ENCODE measurements at regions not wholly inside any gene's neighbourhood (a gene's known extent, or its start where the extent isn't known, plus 50 kb on each side); places are given as distances from the start of the nearest gene placed in this dataset.

DNA sequence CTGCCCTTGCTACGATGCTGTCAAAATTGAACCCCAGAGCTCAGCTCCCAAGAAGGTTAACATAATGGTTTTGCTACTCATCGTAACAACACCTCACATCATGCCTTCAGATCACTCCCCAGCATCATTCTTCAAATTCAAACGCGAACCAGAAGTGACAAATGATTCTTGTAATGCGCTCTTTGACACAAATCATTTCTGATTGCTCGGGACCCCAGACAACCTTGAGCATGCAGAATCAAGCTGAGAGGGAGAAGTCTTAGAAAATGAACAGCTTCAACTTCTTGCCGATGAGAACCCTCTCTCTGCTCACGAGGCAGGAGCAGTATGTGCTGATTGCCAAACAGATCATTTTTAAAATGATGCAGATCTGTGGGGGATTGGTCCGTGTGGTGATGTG, 241.0 kb upstream of the ASIC2 start:
- DNase-seq = no peak
- in situ Hi-C loops (cut with MboI; ENCODE audit: low sequenced_read_pairs) = no loop called here
- 43% methylated on average over 6 of the region's 9 CpGs; no CpG with 5 or more reads in 1 of the 2 experiments for WGBS, 2 experiments (ENCODE audit: extremely low coverage in 2 of 2, insufficient read length in 1 of 2)

More for the DNA sequence above, 241.0 kb upstream of the ASIC2 start:
- no peak overlapping the region for H3K4ac ChIP-seq (ENCODE audit: low read depth, low read length)
- TF ChIP-seq CTCF (conservative IDR thresholded peaks at IDR 0.05; ENCODE audit: low read depth, low read length) = no peak
- no peak overlapping the region for H2AFZ ChIP-seq (replicated peaks; ENCODE audit: low read length, poor library complexity)
- no peaks in the 10 kb centered on the region for H3K27me3 ChIP-seq (ENCODE audit: control insufficient read depth, insufficient read depth, low read length)
- no peak overlapping the region for H3K18ac ChIP-seq (ENCODE audit: low read depth, low read length)
- H3K4me2 ChIP-seq (ENCODE audit: low read depth, low read length) = no peak overlapping the region
- no peak overlapping the region for H2AK9ac ChIP-seq (replicated peaks; ENCODE audit: low read depth, low read length, poor library complexity)
- no peaks in the 10 kb centered on the region for H4K20me1 ChIP-seq (ENCODE audit: insufficient read depth, low read length)
- ATAC-seq (ENCODE audit: low read depth) = no peak
- no peak overlapping the region for H3K27ac ChIP-seq (ENCODE audit: insufficient read depth, low read length)
- dilution Hi-C loops (cut with HindIII; ENCODE audit: low sequenced_read_pairs, unreplicated experiment) = no loop called here
- H3K14ac ChIP-seq (replicated peaks; ENCODE audit: low read depth, low read length) = no peak overlapping the region
- no peaks in the 10 kb centered on the region for H3K79me1 ChIP-seq (ENCODE audit: low read depth in 1 of 2, low read length in 2 of 2)
- no peak overlapping the region for H2BK20ac ChIP-seq (ENCODE audit: low read depth, low read length)
- no peak overlapping the region for H3K23ac ChIP-seq (ENCODE audit: low read depth, low read length)
- H2BK5ac ChIP-seq (ENCODE audit: low read depth, low read length, poor library complexity, severe bottlenecking) = no peak overlapping the region
- H3K56ac ChIP-seq (ENCODE audit: extremely low read depth, insufficient read depth, low read length) = no peak overlapping the region
- no peak overlapping the region for H3K9ac ChIP-seq (ENCODE audit: low read depth, low read length)
- no peak overlapping the region for H2BK15ac ChIP-seq (ENCODE audit: low read depth, low read length)
- H4K5ac ChIP-seq (ENCODE audit: low read depth, low read length) = no peak overlapping the region
- ChIA-PET CTCF (no interaction called here), POLR2A (ENCODE audit: unreplicated experiment) (no interaction called here)
- no peaks in the 10 kb centered on the region for H3K36me3 ChIP-seq (ENCODE audit: control insufficient read depth, insufficient read depth, low read length)
- no peak overlapping the region for H2BK120ac ChIP-seq (ENCODE audit: low read depth, low read length)
- H3K4me1 ChIP-seq (ENCODE audit: control insufficient read depth, insufficient read depth, low read length) = no peaks in the 10 kb centered on the region
- H4K8ac ChIP-seq (ENCODE audit: low read depth in 2 of 2, low read length in 2 of 2) = no peak overlapping the region
- H4K91ac ChIP-seq (ENCODE audit: insufficient read depth, low read depth, low read length) = no peak overlapping the region
- BruUV-seq (replicated peaks) = no TSS peak
- H2AK5ac ChIP-seq (ENCODE audit: low read depth, low read length) = no peak overlapping the region
- H3K9me1 ChIP-seq (ENCODE audit: insufficient read depth, low read length) = no peaks in the 10 kb centered on the region
- H3K9me3 ChIP-seq (ENCODE audit: control insufficient read depth, insufficient read depth, low read length) = peaks cover 4% of the 10 kb centered on the region; the same call in 1 of the 2 replicates
- no peak overlapping the region for H3K4me3 ChIP-seq (ENCODE audit: insufficient read depth, low read depth, low read length)
- intact Hi-C loops (cut with micrococcal nuclease) = no loop called here

All from IMR-90 (cell line).